ENCODE measurements at regions not wholly inside any gene's neighbourhood (a gene's known extent, or its start where the extent isn't known, plus 50 kb on each side); places are given as distances from the start of the nearest gene placed in this dataset.

DNA sequence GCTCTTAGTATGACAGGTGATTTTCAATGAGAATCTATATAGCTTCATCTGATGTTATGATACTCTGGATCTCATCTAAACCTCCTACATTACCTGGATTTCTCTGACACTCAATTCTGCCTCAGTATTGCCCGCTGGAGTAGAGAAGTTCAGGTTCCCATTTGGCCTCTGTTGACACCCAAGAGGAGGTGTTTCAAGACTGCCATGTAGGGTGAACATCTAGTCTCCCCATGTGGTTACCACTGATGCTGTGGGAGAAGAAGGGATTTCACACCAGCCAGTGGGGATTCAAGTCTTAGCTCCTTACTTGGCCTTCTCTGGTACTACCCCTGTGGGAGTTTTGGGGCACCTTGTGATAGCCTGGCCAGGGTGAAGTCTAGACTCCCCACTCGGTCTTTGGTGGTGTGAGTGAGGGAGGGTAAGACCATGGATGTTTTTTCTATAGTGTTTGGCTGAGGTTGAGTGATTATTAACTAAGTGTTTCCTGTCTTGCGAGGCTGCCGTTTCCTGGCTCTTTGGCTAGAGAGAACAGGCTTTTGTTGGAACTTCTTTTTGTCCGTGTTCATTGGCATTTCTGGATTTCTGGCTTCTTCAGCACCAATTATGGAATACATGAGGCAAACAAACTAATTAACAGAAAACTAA is 90.7 kb downstream of the RHOU start:
- TF ChIP-seq, protein P1, sequence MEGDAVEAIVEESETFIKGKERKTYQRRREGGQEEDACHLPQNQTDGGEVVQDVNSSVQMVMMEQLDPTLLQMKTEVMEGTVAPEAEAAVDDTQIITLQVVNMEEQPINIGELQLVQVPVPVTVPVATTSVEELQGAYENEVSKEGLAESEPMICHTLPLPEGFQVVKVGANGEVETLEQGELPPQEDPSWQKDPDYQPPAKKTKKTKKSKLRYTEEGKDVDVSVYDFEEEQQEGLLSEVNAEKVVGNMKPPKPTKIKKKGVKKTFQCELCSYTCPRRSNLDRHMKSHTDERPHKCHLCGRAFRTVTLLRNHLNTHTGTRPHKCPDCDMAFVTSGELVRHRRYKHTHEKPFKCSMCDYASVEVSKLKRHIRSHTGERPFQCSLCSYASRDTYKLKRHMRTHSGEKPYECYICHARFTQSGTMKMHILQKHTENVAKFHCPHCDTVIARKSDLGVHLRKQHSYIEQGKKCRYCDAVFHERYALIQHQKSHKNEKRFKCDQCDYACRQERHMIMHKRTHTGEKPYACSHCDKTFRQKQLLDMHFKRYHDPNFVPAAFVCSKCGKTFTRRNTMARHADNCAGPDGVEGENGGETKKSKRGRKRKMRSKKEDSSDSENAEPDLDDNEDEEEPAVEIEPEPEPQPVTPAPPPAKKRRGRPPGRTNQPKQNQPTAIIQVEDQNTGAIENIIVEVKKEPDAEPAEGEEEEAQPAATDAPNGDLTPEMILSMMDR (conservative IDR thresholded peaks at IDR 0.05) = no peak
- TF ChIP-seq ZFX (IDR thresholded peaks at IDR 0.05) = no peak

Measured in C4-2B (cell line).